ENCODE measurements at regions not wholly inside any gene's neighbourhood (a gene's known extent, or its start where the extent isn't known, plus 50 kb on each side); places are given as distances from the start of the nearest gene placed in this dataset.

DNA sequence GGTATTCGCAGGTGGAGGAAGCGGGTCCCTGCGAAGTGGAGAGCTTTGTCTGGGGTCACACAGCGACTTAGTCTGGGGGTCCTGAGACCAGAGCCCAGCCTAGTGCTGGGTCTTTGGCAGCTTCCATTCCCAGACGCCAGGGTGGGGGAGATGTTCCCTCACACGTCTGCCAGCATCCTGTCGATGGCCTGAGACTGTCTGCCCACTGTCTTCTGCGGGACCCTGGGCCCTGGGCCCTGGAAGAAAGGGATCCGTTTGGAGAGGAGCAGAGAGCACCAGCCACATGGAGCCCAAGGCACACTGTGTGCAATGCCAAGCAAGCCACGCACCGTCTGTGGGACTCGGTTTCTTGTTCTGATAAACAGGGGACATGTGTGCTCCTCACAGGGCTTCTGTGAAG lies 197.2 kb downstream of the KIF26A start (continued):
- TF ChIP-seq, protein P1, sequence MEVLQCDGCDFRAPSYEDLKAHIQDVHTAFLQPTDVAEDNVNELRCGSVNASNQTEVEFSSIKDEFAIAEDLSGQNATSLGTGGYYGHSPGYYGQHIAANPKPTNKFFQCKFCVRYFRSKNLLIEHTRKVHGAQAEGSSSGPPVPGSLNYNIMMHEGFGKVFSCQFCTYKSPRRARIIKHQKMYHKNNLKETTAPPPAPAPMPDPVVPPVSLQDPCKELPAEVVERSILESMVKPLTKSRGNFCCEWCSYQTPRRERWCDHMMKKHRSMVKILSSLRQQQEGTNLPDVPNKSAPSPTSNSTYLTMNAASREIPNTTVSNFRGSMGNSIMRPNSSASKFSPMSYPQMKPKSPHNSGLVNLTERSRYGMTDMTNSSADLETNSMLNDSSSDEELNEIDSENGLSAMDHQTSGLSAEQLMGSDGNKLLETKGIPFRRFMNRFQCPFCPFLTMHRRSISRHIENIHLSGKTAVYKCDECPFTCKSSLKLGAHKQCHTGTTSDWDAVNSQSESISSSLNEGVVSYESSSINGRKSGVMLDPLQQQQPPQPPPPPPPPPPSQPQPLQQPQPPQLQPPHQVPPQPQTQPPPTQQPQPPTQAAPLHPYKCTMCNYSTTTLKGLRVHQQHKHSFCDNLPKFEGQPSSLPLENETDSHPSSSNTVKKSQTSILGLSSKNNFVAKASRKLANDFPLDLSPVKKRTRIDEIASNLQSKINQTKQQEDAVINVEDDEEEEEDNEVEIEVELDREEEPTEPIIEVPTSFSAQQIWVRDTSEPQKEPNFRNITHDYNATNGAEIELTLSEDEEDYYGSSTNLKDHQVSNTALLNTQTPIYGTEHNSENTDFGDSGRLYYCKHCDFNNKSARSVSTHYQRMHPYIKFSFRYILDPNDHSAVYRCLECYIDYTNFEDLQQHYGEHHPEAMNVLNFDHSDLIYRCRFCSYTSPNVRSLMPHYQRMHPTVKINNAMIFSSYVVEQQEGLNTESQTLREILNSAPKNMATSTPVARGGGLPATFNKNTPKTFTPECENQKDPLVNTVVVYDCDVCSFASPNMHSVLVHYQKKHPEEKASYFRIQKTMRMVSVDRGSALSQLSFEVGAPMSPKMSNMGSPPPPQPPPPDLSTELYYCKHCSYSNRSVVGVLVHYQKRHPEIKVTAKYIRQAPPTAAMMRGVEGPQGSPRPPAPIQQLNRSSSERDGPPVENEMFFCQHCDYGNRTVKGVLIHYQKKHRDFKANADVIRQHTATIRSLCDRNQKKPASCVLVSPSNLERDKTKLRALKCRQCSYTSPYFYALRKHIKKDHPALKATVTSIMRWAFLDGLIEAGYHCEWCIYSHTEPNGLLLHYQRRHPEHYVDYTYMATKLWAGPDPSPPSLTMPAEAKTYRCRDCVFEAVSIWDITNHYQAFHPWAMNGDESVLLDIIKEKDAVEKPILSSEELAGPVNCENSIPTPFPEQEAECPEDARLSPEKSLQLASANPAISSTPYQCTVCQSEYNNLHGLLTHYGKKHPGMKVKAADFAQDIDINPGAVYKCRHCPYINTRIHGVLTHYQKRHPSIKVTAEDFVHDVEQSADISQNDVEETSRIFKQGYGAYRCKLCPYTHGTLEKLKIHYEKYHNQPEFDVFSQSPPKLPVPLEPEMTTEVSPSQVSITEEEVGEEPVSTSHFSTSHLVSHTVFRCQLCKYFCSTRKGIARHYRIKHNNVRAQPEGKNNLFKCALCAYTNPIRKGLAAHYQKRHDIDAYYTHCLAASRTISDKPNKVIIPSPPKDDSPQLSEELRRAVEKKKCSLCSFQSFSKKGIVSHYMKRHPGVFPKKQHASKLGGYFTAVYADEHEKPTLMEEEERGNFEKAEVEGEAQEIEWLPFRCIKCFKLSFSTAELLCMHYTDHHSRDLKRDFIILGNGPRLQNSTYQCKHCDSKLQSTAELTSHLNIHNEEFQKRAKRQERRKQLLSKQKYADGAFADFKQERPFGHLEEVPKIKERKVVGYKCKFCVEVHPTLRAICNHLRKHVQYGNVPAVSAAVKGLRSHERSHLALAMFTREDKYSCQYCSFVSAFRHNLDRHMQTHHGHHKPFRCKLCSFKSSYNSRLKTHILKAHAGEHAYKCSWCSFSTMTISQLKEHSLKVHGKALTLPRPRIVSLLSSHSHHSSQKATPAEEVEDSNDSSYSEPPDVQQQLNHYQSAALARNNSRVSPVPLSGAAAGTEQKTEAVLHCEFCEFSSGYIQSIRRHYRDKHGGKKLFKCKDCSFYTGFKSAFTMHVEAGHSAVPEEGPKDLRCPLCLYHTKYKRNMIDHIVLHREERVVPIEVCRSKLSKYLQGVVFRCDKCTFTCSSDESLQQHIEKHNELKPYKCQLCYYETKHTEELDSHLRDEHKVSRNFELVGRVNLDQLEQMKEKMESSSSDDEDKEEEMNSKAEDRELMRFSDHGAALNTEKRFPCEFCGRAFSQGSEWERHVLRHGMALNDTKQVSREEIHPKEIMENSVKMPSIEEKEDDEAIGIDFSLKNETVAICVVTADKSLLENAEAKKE (CRISPR knock-in tag; IDR thresholded peaks at IDR 0.05): no peak
- TF ChIP-seq JUNB (IDR thresholded peaks at IDR 0.05; ENCODE audit: unreplicated experiment) (no peak), POLR2AphosphoS5 (IDR thresholded peaks at IDR 0.05; ENCODE audit: low read depth) (no peak), EZH2 (IDR thresholded peaks at IDR 0.05; ENCODE audit: low read depth, unreplicated experiment) (no peak), CREB1 (CRISPR knock-in tag; IDR thresholded peaks at IDR 0.05; ENCODE audit: low read depth) (no peak), REST (IDR thresholded peaks at IDR 0.05; ENCODE audit: unreplicated experiment) (no peak)

- Histone ChIP-seq H3K4me3 (no peak overlapping the region), H4K20me1 (replicated peaks; ENCODE audit: insufficient read depth) (no peaks in the 10 kb centered on the region), H3K27me3 (ENCODE audit: insufficient read depth) (no peaks in the 10 kb centered on the region), H3K9me2 (ENCODE audit: insufficient read depth) (peaks cover 13% of the 10 kb centered on the region), H3K4me2 (no peak overlapping the region), H3K27ac (ENCODE audit: low read depth) (no peak overlapping the region), H3K79me2 (replicated peaks; ENCODE audit: insufficient read depth) (no peaks in the 10 kb centered on the region), H2AFZ (no peak overlapping the region), H3K4me1 (ENCODE audit: insufficient read depth) (no peaks in the 10 kb centered on the region; the same call in 1 of the 2 replicates), H3K36me3 (ENCODE audit: insufficient read depth) (0 out of 2 replicates have a peak, but pooled peaks cover 4% of the 10 kb centered on the region), H3F3A (replicated peaks; ENCODE audit: low read depth) (no peaks in the 10 kb centered on the region)
- no peak for DNase-seq (ENCODE audit: low spot score)
- Mint-ChIP-seq H3K4me3 (no peak overlapping the region), H3K27ac (no peak overlapping the region), H3K9me3 (peaks cover 24% of the 10 kb centered on the region), H3K36me3 (ENCODE audit: low read depth) (peaks cover 7% of the 10 kb centered on the region), H3K4me1 (peaks cover 5% of the 10 kb centered on the region), H3K27me3 (ENCODE audit: insufficient read depth, low read depth, poor library complexity) (peaks cover 9% of the 10 kb centered on the region)
- ATAC-seq: no peak
- TF ChIP-seq ZNF114 (CRISPR knock-in tag; IDR thresholded peaks at IDR 0.05) (no peak), JUNB (IDR thresholded peaks at IDR 0.05; ENCODE audit: unreplicated experiment) (no peak), EZH2phosphoT487 (IDR thresholded peaks at IDR 0.05; ENCODE audit: unreplicated experiment) (no peak), STAT1 (IDR thresholded peaks at IDR 0.05; ENCODE audit: unreplicated experiment) (no peak), CTCF (conservative IDR thresholded peaks at IDR 0.05; ENCODE audit: low read depth in 2 of 2) (no peak), REST (IDR thresholded peaks at IDR 0.05; ENCODE audit: unreplicated experiment) (no peak), POLR2AphosphoS5 (IDR thresholded peaks at IDR 0.05; ENCODE audit: low read depth) (no peak)
Observed at GRCh38 chr14:104337351-104337750, 199.0 kb downstream of the KIF26A start.

Measured in GM23338 (cell line).